Mesothelial cell of epicardium (in vitro differentiated cells): ENCODE measurements at regions not wholly inside any gene's neighbourhood (a gene's known extent, or its start where the extent isn't known, plus 50 kb on each side); places are given as distances from the start of the nearest gene placed in this dataset.

Experiments
- DNase-seq, 2 experiments: peaks; one replicate each; pipeline ENCODE4 v3.0.0; 2021; ENCODE audit warnings: low spot score in 2 of 2; ENCODE audit not compliant: unreplicated experiment in 2 of 2
- H3K27ac Mint-ChIP-seq: 2 replicates; pipeline ENCODE4 v1.8.0; 2021; ENCODE audit warnings: mixed read lengths
- H3K27me3 Mint-ChIP-seq: 2 replicates; pipeline ENCODE4 v1.8.0; 2021; ENCODE audit warnings: low read depth, mixed read lengths
- H3K36me3 Mint-ChIP-seq: 2 replicates; pipeline ENCODE4 v1.8.0; 2021; ENCODE audit warnings: mixed read lengths
- H3K4me1 Mint-ChIP-seq: 2 replicates; pipeline ENCODE4 v1.8.0; 2021; ENCODE audit warnings: mixed read lengths
- H3K4me3 Mint-ChIP-seq: 2 replicates; pipeline ENCODE4 v1.8.0; 2021; ENCODE audit warnings: mild to moderate bottlenecking, moderate library complexity, mixed read lengths
- H3K9me3 Mint-ChIP-seq: 2 replicates; pipeline ENCODE4 v1.8.0; 2021; ENCODE audit warnings: mixed read lengths
- CTCF ChIP-seq: fragments of 200-600 bp; sonication (generic); IDR thresholded peaks from one replicate; pipeline ENCODE4 v1.5.0; 2021; ENCODE audit warnings: antibody characterized with exemption; ENCODE audit not compliant: unreplicated experiment

- H3K27ac Mint-ChIP-seq, result no peak overlapping the region
- no peaks in the 10 kb centered on the region for H3K36me3 Mint-ChIP-seq
- no peaks in the 10 kb centered on the region for H3K9me3 Mint-ChIP-seq
- H3K4me3 Mint-ChIP-seq, result no peak overlapping the region
- H3K27me3 Mint-ChIP-seq, result peaks cover 49% of the 10 kb centered on the region
- DNase-seq, result no peak
- no peaks in the 10 kb centered on the region for H3K4me1 Mint-ChIP-seq
- no peak for TF ChIP-seq CTCF
Measured at GRCh38 chr13:111517641-111518010, 197.2 kb downstream of the TEX29 start.

DNA sequence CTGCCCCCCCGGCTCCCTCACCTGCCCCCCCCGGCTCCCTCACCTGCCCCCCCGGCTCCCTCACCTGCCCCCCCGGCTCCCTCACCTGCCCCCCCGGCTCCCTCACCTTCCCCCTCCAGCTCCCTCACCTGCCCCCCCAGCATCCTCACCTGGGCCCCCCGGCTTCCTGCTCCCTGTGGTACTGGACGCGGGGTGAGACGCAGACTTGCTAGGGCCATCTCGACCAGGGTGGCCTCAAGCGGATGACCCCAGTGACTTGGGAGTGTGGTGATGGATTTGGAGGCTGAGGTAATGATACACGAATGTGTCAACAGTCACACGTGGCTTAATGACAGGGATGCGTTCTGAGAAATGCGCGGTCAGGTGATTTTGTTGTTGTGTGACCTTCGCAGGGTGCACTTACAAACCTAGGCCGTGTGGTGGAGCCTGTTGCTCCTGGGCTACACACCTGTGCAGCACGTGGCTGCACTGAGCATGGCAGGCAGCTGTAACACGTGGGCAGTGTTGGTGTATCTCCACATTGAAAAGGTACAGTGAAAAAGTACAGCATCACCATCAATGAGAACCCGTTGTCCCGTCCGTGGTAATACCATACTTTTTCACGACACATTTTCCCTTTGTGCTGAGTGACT is 197.8 kb downstream of the TEX29 start:
- no peak overlapping the region for H3K27ac Mint-ChIP-seq
- no peak overlapping the region for H3K4me3 Mint-ChIP-seq
- H3K9me3 Mint-ChIP-seq, result no peaks in the 10 kb centered on the region
- no peaks in the 10 kb centered on the region for H3K36me3 Mint-ChIP-seq
- DNase-seq, result no peak
- peaks cover 44% of the 10 kb centered on the region for H3K27me3 Mint-ChIP-seq
- TF ChIP-seq CTCF, result no peak
- H3K4me1 Mint-ChIP-seq, result no peaks in the 10 kb centered on the region

GRCh38 chr13:111519041-111519440 is 198.6 kb downstream of the TEX29 start:
- no peak for DNase-seq

GRCh38 chr13:111519490-111520170 is 199.2 kb downstream of the TEX29 start:
- no peaks in the 10 kb centered on the region for H3K9me3 Mint-ChIP-seq
- no peak overlapping the region for H3K27ac Mint-ChIP-seq
- no peaks in the 10 kb centered on the region for H3K36me3 Mint-ChIP-seq
- peaks cover 37% of the 10 kb centered on the region for H3K27me3 Mint-ChIP-seq
- no peaks in the 10 kb centered on the region for H3K4me1 Mint-ChIP-seq
- H3K4me3 Mint-ChIP-seq, result no peak overlapping the region
- DNase-seq, result no peak
- no peak for TF ChIP-seq CTCF

More at GRCh38 chr13:111519041-111519440, 198.6 kb downstream of the TEX29 start:
- H3K36me3 Mint-ChIP-seq, result no peaks in the 10 kb centered on the region
- no peak overlapping the region for H3K4me3 Mint-ChIP-seq
- no peaks in the 10 kb centered on the region for H3K9me3 Mint-ChIP-seq
- no peak for TF ChIP-seq CTCF
- H3K27ac Mint-ChIP-seq, result no peak overlapping the region
- peaks cover 42% of the 10 kb centered on the region for H3K27me3 Mint-ChIP-seq
- no peaks in the 10 kb centered on the region for H3K4me1 Mint-ChIP-seq

DNA sequence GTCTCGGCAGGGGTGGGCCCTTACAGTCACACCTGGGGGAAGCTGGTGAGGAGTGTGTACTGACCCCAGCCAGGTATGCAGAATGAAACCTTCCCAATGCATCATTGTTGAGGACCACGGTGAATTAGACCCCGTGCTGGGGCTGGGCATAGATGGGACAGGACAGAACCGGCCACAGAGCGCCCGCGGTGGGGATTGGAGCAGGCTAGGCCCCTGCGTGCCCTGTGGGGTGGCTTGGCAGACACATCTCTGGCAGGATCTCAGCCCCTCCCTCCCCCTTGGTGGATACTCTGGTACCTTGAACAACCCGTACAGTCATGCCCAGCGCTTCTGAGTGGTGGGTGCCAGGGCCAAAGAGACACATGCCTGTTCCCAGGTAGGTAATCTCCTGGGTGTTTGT is 200.6 kb downstream of the TEX29 start:
- Mint-ChIP-seq H3K4me1 (no peaks in the 10 kb centered on the region), H3K36me3 (no peaks in the 10 kb centered on the region), H3K4me3 (no peak overlapping the region), H3K9me3 (no peaks in the 10 kb centered on the region), H3K27ac (no peak overlapping the region), H3K27me3 (peaks cover 28% of the 10 kb centered on the region)
- DNase-seq, result no peak
- no peak for TF ChIP-seq CTCF
